ENCODE measurements at regions not wholly inside any gene's neighbourhood (a gene's known extent, or its start where the extent isn't known, plus 50 kb on each side); places are given as distances from the start of the nearest gene placed in this dataset.

DNA sequence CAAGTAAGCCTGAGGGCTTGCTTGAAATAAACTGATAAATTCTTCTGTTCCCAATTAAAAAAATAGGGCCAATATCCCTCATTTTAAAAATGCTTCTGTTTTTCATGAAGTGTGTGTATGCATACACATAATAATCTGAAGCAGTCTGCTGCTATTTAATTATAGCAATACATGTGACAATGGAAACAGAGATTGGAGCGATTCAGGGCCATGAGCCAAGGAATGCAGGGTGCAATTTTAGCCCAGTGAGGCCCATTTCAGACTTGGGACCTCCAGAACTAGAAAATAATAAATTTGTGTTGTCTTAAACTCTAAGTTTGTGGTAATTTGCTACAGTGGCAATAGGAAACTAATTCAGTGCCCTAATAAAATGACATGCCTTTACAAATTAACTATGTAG lies 264.9 kb downstream of the LTN1 start:
- no peak for TF ChIP-seq RAD21 (IDR thresholded peaks at IDR 0.05; ENCODE audit: low read depth)
- TF ChIP-seq, protein P1, sequence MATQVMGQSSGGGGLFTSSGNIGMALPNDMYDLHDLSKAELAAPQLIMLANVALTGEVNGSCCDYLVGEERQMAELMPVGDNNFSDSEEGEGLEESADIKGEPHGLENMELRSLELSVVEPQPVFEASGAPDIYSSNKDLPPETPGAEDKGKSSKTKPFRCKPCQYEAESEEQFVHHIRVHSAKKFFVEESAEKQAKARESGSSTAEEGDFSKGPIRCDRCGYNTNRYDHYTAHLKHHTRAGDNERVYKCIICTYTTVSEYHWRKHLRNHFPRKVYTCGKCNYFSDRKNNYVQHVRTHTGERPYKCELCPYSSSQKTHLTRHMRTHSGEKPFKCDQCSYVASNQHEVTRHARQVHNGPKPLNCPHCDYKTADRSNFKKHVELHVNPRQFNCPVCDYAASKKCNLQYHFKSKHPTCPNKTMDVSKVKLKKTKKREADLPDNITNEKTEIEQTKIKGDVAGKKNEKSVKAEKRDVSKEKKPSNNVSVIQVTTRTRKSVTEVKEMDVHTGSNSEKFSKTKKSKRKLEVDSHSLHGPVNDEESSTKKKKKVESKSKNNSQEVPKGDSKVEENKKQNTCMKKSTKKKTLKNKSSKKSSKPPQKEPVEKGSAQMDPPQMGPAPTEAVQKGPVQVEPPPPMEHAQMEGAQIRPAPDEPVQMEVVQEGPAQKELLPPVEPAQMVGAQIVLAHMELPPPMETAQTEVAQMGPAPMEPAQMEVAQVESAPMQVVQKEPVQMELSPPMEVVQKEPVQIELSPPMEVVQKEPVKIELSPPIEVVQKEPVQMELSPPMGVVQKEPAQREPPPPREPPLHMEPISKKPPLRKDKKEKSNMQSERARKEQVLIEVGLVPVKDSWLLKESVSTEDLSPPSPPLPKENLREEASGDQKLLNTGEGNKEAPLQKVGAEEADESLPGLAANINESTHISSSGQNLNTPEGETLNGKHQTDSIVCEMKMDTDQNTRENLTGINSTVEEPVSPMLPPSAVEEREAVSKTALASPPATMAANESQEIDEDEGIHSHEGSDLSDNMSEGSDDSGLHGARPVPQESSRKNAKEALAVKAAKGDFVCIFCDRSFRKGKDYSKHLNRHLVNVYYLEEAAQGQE (IDR thresholded peaks at IDR 0.05; ENCODE audit: low read depth): no peak
- TF ChIP-seq, protein P2, sequence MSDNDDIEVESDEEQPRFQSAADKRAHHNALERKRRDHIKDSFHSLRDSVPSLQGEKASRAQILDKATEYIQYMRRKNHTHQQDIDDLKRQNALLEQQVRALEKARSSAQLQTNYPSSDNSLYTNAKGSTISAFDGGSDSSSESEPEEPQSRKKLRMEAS (IDR thresholded peaks at IDR 0.05): no peak
- no peak for TF ChIP-seq TAF1 (IDR thresholded peaks at IDR 0.05; ENCODE audit: low read depth)
- no peak for TF ChIP-seq TEAD4 (IDR thresholded peaks at IDR 0.05)
- no peak for TF ChIP-seq CREB1 (IDR thresholded peaks at IDR 0.05; ENCODE audit: low read depth)
- no peak for TF ChIP-seq ZBTB7A (IDR thresholded peaks at IDR 0.05; ENCODE audit: low read depth)
- no peak for TF ChIP-seq CEBPB (IDR thresholded peaks at IDR 0.05)
- TF ChIP-seq EP300 (IDR thresholded peaks at IDR 0.05; ENCODE audit: borderline replicate concordance): no peak
- no peak for TF ChIP-seq NFIC (IDR thresholded peaks at IDR 0.05)
- TF ChIP-seq, protein P3, sequence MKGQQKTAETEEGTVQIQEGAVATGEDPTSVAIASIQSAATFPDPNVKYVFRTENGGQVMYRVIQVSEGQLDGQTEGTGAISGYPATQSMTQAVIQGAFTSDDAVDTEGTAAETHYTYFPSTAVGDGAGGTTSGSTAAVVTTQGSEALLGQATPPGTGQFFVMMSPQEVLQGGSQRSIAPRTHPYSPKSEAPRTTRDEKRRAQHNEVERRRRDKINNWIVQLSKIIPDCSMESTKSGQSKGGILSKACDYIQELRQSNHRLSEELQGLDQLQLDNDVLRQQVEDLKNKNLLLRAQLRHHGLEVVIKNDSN (IDR thresholded peaks at IDR 0.05): no peak
- TF ChIP-seq TCF12 (IDR thresholded peaks at IDR 0.05; ENCODE audit: low read depth): no peak
- TF ChIP-seq FOXM1 (IDR thresholded peaks at IDR 0.05; ENCODE audit: borderline replicate concordance, low read depth): no peak

DNA sequence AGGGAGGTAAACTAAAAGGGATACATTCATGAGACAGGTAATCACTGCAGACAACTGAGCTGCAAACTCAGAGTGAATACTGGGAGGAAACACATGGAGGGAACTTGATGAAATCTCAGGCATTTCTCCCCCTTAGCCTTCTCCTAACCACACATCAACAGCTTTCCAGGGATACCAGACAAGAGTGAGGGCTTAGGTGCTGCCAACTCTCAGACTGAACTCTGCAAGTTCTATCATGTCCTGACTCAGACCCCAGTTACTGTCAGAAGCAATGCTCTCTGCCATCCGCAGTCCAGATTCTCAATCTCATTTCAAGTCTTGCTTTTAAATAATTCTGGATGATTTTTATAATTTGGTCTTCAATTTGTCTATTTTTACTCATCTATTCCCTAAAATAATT lies 267.3 kb downstream of the LTN1 start:
- TF ChIP-seq TEAD4 (IDR thresholded peaks at IDR 0.05) (no peak), TCF12 (IDR thresholded peaks at IDR 0.05; ENCODE audit: low read depth) (no peak), TAF1 (IDR thresholded peaks at IDR 0.05; ENCODE audit: low read depth) (no peak), RAD21 (IDR thresholded peaks at IDR 0.05; ENCODE audit: low read depth) (no peak), EP300 (IDR thresholded peaks at IDR 0.05; ENCODE audit: borderline replicate concordance) (no peak), EGR1 (IDR thresholded peaks at IDR 0.05) (no peak), ZBTB7A (IDR thresholded peaks at IDR 0.05; ENCODE audit: low read depth) (no peak)
- TF ChIP-seq, protein P1 (IDR thresholded peaks at IDR 0.05; ENCODE audit: low read depth): no peak

DNA sequence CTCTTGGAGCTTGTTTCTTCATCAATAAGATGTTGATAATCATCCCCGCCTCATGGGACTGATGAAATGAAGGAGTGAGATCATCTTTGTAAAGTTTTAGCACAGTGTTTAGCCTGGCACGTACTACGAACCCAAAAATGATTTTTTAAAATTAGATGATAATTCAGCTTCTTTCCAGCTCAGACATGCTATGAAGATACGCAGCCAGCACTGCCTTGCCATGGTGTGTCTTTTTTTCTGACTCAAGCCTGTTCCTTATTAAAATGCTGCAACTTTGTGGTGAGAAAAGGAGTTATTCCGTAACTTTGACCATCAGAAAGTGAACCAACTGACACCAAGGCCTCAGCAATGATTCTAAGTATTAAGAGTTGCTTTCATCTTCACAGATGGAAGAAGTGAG lies 269.0 kb downstream of the LTN1 start:
- TF ChIP-seq, protein P3 (IDR thresholded peaks at IDR 0.05): no peak
- TF ChIP-seq RAD21 (IDR thresholded peaks at IDR 0.05; ENCODE audit: low read depth) (no peak), TEAD4 (IDR thresholded peaks at IDR 0.05) (no peak), TAF1 (IDR thresholded peaks at IDR 0.05; ENCODE audit: low read depth) (no peak), FOXM1 (IDR thresholded peaks at IDR 0.05; ENCODE audit: borderline replicate concordance, low read depth) (no peak), EGR1 (IDR thresholded peaks at IDR 0.05) (no peak), TCF12 (IDR thresholded peaks at IDR 0.05; ENCODE audit: low read depth) (no peak), EP300 (IDR thresholded peaks at IDR 0.05; ENCODE audit: borderline replicate concordance) (no peak), ZBTB7A (IDR thresholded peaks at IDR 0.05; ENCODE audit: low read depth) (no peak), CEBPB (IDR thresholded peaks at IDR 0.05) (no peak)
- TF ChIP-seq, protein P2 (IDR thresholded peaks at IDR 0.05): no peak
- TF ChIP-seq, protein P1 (IDR thresholded peaks at IDR 0.05; ENCODE audit: low read depth): no peak

DNA sequence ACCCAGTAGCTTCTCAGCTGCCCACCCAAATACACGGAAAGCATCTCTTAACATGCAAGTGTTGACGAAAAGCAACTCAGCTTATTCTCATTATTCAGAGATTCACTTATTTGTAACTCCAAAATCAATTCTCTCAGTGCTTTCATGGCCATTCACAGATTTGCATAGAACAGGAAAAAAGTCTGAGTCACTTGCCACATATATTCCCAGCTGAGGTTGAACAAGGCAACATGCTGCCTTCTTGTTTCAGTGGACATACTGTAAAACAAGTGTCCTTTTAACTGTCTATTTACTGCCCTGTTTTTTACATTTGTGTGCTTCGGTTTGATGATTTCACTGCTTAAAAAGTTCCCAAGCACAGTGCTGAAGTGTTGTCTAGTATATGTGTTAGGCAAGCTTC lies 273.0 kb downstream of the LTN1 start:
- TF ChIP-seq, protein P2 (IDR thresholded peaks at IDR 0.05): no peak
- no peak for TF ChIP-seq RAD21 (IDR thresholded peaks at IDR 0.05; ENCODE audit: low read depth)
- no peak for TF ChIP-seq FOXM1 (IDR thresholded peaks at IDR 0.05; ENCODE audit: borderline replicate concordance, low read depth)
- no peak for TF ChIP-seq TCF12 (IDR thresholded peaks at IDR 0.05; ENCODE audit: low read depth)
- no peak for TF ChIP-seq ZBTB7A (IDR thresholded peaks at IDR 0.05; ENCODE audit: low read depth)
- TF ChIP-seq, protein P3 (IDR thresholded peaks at IDR 0.05): no peak
- no peak for TF ChIP-seq CEBPB (IDR thresholded peaks at IDR 0.05)
- TF ChIP-seq YY1 (IDR thresholded peaks at IDR 0.05; ENCODE audit: low read depth): no peak
- no peak for TF ChIP-seq EGR1 (IDR thresholded peaks at IDR 0.05)
- TF ChIP-seq, protein P1 (IDR thresholded peaks at IDR 0.05; ENCODE audit: low read depth): no peak
- TF ChIP-seq EP300 (IDR thresholded peaks at IDR 0.05; ENCODE audit: borderline replicate concordance): no peak
- TF ChIP-seq NFIC (IDR thresholded peaks at IDR 0.05): no peak
- no peak for TF ChIP-seq TEAD4 (IDR thresholded peaks at IDR 0.05)
- no peak for TF ChIP-seq TAF1 (IDR thresholded peaks at IDR 0.05; ENCODE audit: low read depth)

Data from Ishikawa (cell line).